Right ventricle myocardium superior (tissue), 1 donor: ENCODE measurements at regions not wholly inside any gene's neighbourhood (a gene's known extent, or its start where the extent isn't known, plus 50 kb on each side); places are given as distances from the start of the nearest gene placed in this dataset.
A peak's percentile ranks its signal among the peaks of the same experiment; 100 is the strongest.

Experiments used
- ATAC-seq: fragments of 200-7000 bp; cut with Tn5 transposase; one replicate; pipeline ENCODE4 v1.9.1; 2020; ENCODE audit warnings: mild to moderate bottlenecking; ENCODE audit not compliant: poor library complexity
- DNase-seq: peaks from one replicate; pipeline ENCODE4 v3.0.0-alpha.2; 2020
- intact Hi-C: fragments of 100-400 bp; cut with DNase I; formaldehyde crosslinking; loops from one replicate; pipeline ENCODE4 v1.11.2; 2022
- donor health status: DM: no; HTN: yes; CAD: no; lungs with severe emphysema.

DNA sequence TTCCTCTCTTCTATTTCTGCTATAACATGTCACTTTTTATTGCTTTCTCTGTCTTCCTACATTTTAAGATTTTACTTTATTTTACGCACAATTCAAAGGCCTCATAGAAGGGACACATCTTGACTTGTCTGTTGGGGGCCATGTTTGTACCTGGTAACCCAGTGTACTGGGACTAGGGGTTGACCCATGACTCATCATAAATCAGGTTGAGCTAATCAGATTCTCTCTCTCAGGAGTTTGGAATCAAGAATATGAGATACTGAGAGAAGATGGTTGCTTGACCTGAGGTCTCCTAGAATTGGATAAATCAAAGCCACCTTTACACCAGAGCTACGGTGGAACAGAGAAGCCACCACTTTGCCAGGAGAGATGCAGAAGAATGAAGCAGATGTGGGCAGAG, 153.0 kb downstream of the UXS1 start:
- ATAC-seq, result no peak
- DNase-seq, result no peak
- intact Hi-C loops, result no loop called here

DNA sequence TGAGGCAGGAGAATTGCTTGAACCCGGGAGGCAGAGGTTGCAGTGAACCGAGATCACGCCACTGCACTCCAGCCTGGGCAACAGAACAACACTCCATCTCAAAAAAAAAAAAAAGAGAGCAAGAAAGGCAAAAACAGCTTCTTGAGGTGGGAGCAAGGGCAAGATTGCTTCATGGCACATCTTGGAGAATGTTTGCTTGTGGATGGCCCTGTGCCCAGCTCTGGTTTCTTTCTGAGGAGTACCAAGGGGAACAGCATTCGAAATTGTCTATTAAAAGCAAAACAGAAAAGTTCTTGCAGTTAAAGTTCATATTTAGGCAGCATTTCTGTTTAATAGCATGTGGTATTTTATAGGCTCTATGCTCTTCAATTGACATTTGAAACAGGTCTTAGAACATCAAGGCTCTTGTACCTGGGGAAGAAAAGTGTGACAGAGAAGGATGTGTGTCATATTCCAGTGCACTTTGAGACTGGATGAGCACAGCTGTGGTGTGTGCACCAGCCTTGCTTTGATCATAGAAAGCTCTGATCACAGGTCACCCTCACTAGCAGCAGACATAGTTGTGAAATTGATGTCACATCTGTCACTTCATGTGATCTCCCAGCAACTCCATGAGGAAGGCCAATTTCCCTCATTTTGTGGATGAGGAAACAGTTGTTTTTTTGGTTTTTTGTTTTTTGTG, 154.3 kb downstream of the UXS1 start:
- intact Hi-C loops, result no loop called here
- DNase-seq, result no peak
- ATAC-seq, result no peak

DNA sequence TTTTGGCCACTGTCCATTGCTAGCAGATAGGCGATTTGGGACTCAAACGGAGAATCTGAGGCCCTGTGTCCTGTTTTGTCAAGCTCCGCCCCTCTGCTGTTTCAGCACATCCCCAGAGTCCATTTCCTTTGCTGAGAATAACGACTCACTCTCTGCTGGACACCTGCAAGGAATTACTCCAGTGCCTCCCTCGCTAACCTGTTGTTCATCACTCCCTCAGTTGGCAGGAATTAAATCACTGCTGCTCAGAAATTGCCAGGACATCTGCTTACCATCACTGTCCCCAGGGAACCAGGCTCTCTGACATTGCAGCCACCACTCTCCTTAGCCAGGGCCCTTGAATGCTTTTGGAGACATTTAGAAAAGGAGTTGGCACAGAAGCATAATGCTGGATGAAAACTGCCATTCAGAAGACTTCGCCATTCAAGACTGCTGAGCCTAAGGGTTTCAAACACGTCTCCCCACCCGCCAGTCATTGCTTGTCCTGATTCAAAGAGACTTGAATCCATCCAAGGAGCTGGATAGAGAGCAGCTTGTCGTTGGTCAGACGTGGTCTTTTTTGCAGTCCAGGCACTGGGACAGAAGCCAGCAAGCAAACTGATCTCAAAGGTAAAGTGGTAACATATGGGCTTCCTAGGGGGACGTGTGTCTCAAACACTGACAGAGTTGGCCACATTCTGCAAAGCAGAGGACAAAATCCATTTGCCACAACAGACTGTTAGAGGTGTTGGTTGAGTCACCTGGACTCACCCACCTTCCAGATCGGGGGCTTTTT, 155.3 kb downstream of the UXS1 start:
- ATAC-seq (no peak), DNase-seq (no peak)
- intact Hi-C loops, result no loop called here

DNA sequence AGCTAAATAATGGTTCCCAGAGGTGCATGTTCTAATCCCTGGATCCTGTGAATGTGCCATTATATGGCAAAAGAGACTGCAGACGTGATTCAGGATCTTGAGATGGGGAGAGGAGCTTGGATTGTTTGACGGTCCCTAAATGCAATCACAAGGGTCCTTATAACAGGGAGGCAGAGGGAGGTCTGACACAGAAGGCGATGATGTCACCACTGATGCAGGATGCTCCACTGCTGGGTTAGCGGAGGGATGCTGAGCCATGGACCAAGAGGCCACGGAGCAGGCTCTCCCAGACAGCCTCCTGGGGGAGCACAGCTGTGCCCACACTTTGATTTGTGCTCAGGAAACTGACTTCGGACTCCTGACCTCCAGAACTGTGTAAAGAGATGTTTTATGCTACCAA, 156.2 kb downstream of the UXS1 start:
- intact Hi-C loops, result no loop called here
- ATAC-seq, result no peak
- DNase-seq, result no peak

DNA sequence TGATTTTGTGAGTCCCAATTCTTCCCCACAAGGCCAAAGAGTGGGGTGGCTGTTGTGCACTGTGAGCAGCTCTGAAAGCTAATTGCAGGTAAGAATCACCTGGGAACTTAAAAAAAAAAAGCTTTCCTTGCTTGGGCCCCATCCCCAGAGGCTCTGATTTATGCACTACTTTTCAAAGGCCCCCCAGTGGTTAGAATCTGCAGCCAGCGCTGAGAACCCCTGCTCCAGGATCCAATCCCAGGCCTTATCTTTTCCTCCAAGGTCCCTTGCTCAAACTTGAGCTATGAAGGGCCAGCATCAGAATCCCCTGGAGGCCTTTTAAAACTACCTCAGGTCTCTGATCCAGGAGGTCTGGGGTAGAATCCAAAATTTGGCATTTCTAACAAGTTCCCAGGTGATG, 156.8 kb downstream of the UXS1 start:
- ATAC-seq, result no peak
- intact Hi-C loops, result no loop called here
- no peak for DNase-seq

DNA sequence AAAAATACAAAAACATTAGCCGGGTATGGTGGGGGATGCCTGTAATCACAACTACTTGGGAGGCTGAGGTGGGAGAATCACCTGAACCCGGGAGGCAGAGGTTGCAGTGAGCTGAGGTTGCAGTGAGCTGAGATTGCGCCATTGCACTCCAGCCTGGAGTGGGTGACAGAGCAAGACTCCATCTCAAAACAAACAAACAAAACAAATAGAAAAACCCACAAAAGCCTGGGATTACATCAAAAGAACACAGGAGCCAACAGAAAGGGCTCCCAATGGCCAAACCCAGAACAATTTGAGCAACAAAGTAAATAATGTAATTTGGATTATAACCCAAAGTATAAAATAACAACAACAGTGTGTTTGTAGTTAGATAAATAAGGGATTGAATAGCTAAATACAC, 159.8 kb downstream of the UXS1 start:
- intact Hi-C loops, result no loop called here
- ATAC-seq (no peak), DNase-seq (no peak)

DNA sequence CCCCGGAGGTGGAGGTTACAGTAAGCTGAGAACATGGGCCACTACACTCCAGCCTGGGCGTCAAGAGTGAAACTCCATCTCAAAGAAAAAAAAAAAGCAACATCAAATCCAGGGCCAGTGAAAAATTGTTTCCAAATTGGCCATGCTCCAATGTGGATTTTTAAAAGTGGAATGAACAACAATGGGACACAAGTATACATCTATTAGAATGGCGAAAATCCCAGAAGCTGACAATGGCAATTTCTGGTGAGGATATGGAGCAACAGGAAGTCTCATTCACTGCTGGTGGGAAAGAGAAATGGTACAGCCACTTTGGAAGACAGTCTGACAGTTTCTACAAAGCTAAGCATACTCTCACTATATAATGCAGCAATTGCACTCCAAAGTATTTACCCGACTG, 161.4 kb downstream of the UXS1 start:
- DNase-seq (no peak), ATAC-seq (no peak)
- intact Hi-C loops, result no loop called here

DNA sequence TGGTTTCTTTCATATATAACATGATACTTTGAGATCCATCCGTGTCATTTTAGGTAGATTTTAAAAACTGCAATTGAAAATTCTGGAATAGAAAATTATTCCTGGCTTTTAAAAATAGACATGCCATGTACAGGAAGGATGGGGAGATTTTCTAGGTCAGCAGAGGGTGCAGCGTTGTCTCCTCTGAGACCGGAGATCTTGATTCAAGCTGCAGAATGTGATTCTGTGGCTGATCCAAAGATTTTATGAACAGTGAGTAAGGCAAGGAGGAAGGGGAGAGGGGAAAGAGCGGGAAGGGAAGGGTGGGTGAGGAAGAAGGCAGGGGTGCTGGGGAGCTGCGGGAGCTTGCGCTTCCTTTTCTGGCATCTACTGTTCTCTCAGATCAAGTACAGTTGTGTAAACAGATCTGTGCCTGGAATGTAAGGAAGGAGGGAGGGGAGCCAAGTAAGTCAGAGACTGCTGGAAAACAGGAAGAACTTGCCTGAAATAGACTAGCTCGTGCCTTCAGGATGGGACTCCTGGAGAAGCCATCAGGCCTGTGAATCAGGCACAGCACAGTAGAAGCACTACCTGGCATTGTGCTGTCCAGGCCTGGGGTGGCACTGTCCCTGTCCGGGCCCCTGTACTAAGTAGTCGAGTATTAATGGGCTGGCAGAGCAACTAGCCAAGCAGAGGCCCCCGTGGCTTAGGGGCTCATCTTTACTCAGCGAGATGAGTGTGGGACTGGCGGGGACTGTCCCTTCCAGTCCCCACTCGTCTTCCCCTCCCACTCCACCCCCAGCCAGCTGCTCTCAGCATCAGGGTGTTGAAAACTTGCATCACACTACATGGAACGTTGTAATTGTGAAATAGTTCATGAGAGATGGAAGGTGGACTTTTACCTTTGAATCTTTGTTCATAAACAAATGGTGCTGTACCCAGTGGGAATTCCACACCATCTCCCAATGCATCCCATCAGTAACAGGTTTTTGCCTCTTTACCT, 163.5 kb downstream of the UXS1 start:
- ATAC-seq (peak; percentile 86), DNase-seq (peak; percentile 53)
- intact Hi-C loops, result no loop called here

DNA sequence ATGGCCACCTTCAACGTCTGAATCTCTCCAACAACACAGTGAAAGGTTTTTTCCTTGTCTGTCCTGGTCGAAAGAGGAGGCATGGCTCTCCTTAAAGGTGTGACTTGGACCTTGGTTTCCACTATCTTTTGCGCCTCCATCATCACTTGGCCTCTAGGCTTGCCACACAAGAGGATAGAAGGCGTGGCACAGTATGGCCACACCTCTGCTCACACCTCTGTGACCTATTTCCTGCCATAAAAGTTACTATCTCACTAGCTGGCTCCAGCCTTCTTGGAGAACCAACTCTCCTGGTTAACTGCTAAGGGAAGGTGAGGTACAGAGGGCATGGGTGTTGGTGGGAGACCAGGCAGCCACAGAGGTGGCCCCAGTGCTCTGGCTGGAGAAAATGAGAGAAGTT, 165.9 kb downstream of the UXS1 start:
- intact Hi-C loops, result no loop called here
- ATAC-seq (no peak), DNase-seq (no peak)

DNA sequence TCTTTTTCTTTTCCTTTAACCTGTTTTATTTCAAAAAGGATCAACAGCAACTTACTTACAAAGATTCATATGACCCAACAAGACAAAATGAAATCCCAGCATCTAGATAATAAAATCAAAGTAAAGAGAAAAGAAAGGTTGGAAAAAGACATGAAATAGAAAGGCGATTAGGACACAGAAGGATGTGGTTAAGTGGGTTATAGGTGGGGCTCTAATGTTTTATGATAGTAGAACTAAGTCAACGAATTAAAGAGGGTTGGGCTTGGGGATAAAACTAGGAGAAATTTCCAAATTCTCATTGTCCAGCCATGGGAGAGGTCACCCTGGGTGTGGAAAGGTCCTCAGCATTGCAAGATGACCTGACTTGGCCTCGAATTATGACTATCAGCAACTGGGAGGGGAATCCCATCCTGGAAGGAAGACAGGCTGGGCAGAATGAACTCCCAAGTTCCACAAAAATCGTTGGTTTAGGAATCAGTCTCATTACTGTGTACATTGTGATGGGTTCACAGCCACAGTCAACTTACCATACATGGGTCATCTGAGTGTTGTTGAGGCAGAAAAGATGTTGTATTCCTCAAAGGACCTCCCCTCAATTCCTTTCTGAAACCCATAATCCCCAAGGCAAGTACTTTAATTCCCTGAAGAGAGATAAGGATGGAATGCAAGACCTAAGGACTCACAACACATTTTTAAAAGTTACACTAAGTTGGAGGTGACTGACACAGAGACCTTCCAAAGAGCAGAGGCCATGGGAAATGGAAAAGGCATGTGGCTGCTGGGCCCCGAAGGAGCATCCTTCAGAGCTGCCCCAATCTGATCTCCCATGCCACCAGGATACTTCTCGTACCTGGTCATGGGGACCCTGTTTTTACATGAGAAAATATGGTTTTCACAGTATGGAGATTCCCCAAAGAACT, 167.6 kb downstream of the UXS1 start:
- DNase-seq (no peak), ATAC-seq (no peak)
- intact Hi-C loops, result no loop called here

DNA sequence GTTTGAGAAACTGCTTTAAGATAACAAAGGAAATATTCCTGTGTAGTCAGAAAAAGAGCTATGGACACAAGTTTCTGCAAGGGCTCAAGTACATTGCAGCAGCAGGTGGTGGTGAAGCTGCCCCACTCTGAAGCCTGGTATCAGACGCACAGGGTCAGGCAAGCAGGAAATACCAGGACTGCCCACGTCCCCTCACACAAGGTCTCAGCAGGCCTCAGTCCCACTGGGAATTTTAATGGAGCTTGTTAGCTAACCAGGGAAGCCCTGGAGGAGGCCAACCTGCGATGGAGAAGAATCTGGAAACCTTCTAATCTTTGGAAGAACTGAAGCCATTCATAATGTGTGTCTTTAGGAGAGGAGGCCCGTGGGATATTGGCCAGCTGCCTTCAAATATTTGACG, 168.3 kb downstream of the UXS1 start:
- intact Hi-C loops, result no loop called here
- DNase-seq, result no peak
- ATAC-seq, result no peak

DNA sequence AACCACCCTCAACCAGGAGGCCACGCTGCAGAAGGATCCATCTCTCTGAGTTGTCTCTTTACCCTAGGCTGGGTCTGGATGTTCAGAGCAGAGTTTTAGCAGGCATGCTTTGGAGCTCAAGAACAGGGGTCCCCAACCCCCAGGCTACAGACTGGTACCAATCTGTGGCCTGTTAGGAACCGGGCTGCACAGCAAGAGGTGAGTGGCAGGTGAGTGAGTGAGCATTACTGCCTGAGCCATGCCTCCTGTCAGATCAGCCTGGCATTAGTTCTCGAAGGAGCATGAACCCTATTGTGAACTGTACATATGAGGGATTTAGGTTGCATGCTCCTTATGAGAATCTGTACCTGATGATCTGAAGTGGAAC, 172.5 kb downstream of the UXS1 start:
- no peak for ATAC-seq
- intact Hi-C loops, result no loop called here
- DNase-seq, result no peak

DNA sequence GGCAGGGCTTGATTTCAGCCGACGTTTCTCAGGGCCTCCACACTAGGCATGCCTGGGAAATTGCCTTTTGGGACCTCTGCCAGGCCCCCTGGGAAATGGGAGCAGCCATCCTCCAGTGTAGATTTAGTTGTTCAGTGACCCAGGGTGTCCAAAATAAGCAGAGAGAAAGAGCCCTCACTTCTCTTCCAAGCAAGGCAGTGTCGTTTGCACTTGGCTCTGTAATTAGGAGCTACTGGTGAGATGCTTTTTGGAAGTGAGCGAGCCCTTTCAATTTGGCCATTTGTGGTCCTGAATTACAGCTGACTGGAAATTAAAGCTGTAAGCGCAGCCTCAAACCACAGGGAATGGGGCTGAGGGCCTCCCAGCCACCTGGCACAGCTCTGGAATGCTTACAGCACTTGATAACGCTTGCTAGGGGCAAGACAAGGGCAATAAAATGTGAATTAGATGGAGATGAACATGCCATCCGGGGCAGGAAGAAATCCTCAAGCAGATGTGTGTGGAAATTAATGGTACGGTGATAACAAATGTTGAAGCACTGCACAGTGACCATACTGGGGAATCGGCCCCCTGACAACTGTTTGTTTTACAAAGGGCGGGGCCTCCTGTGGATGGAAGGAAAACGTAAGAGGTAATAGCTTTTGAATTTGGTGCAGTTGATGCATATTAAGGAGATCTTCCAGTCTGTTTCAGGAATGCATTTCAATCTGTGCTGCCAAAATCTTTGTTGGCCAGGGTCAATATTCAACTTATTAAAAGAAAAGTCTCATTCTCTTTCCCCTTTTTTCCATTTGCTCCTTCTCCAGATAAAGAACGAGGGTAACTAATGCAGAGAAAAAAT, 173.1 kb downstream of the UXS1 start:
- ATAC-seq (peak; percentile 57), DNase-seq (peak; percentile 52)
- intact Hi-C loops, result no loop called here

DNA sequence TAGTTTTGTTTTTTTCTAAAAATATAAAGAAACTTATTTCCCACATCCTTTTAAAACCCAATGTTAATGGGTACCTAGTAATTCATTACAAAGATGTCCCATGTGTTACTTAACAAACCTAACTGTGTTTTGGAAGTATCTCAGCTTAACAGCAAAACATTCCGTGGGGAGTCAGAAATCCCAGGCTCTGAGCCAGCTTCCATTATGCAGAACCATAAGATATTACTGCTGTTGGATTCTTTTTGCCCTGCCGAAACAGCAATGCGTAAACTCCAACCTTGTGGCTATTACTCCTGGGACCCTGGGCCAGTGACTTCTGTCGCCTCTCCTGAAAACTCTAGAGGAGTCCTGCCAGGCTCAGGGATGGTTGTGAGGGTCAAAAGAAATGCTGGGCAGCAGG, 174.1 kb downstream of the UXS1 start:
- intact Hi-C loops, result no loop called here
- DNase-seq (peak; percentile 43), ATAC-seq (peak; percentile 34)

DNA sequence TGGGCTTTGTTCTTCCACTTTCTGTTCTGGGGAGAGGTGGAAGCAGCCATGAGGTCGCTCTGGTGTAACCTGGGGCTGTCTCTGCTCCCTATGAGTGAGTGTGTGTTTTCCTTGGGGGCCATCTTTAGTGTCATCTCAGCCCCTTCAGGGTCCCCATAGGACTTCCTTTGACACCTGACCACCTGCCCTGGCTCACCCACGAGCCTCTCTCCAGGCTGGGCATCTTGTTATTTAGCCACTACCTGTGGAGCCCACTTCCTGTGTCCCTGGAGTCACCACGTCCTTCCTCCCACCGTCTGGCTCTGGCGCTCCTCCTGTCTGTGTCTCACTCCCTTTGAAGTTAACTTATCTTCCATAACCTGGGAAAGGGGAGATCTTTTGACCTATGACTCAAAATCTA, 176.0 kb downstream of the UXS1 start:
- intact Hi-C loops, result no loop called here
- ATAC-seq (no peak), DNase-seq (no peak)

DNA sequence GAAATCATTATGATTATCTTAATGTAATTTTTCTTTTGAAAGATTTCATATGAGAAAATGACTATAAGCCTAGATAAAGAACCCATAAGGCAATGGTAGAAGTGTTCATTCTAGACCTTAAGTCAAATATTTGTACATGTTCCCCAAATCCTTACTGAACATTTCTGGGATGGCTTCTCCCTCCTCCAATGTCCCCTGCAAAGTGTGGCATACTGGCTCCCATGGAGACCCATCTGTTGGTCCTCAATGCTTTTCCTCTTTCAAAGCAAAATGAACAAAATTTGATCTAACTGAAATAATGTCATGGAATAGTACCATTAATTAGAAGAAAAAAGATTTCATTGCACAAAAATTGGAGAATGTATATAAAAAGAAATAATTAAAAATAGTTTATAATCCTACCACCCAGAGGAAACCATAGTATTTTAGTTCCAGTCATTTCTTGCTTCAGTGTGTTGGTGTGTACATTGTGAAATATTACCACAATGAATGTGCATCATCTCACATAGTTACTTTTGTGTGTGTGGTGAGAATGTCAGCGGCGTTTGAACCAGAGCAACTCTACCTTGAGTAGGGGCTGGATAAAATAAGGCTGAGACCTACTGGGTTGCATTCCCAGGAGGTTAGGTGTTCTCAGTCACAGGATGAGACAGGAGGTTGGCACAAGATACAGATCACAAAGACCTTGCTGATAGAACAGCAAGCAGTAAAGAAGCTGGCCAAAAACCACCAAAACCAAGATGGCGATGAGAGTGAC, 181.3 kb downstream of the UXS1 start:
- DNase-seq (no peak), ATAC-seq (no peak)
- intact Hi-C loops, result no loop called here

DNA sequence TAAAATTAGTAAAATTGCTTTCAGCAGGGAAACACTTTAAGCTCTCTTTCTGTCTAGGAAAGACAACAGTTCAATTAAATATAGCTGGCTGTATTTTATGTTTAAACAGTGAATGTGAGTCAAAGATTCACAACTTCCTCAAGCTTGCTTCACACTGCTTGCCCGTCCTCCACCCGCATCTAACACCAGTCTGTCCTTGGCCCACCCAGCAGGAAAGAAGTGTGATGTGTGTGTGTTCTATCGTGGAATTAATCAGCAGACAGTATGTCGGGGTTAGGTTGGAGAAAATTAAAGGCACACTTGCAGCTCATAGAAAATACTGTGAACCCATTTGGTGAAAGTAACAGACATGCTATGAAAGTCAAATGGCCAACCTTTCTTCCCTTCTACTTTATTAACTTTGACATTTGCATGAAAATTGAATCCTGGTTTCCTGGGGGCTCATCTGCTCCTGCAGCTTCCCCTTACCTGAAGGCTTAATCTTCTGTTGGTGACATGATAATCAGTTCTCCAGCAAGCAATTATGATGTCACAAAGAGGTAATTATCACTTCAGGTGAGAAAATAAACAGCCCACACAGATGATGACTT, 182.0 kb downstream of the UXS1 start:
- no peak for DNase-seq
- no peak for ATAC-seq
- intact Hi-C loops, result no loop called here
